HFFc6 (cell line): ENCODE measurements at regions not wholly inside any gene's neighbourhood (a gene's known extent, or its start where the extent isn't known, plus 50 kb on each side); places are given as distances from the start of the nearest gene placed in this dataset.
A peak's percentile ranks its signal among the peaks of the same experiment; 100 is the strongest.

Source experiments
- DNase-seq: peaks from one replicate; pipeline ENCODE4 v3.0.0-alpha.2; 2018
- H3K27ac Mint-ChIP-seq: 2 replicates; pipeline ENCODE4 v1.8.0; 2020; ENCODE audit warnings: mild to moderate bottlenecking, mixed read lengths
- H3K27me3 Mint-ChIP-seq: 2 replicates; pipeline ENCODE4 v1.8.0; 2021; ENCODE audit warnings: mild to moderate bottlenecking, moderate library complexity, mixed read lengths; ENCODE audit not compliant: insufficient read depth
- H3K36me3 Mint-ChIP-seq: 2 replicates; pipeline ENCODE4 v1.8.0; 2021; ENCODE audit warnings: low read depth, mixed read lengths
- H3K4me1 Mint-ChIP-seq: 2 replicates; pipeline ENCODE4 v1.8.0; 2020; ENCODE audit warnings: low read depth, mixed read lengths
- H3K4me3 Mint-ChIP-seq: 2 replicates; pipeline ENCODE4 v1.8.0; 2020; ENCODE audit warnings: mild to moderate bottlenecking, moderate library complexity, mixed read lengths
- H3K9me3 Mint-ChIP-seq: 2 replicates; pipeline ENCODE4 v1.8.0; 2020; ENCODE audit warnings: mild to moderate bottlenecking, mixed read lengths
- CTCF ChIP-seq: fragments of 200-600 bp; sonication (generic); IDR thresholded peaks from 2 replicates; pipeline ENCODE4 v1.5.0; 2021; ENCODE audit warnings: antibody characterized with exemption, mild to moderate bottlenecking

- H3K36me3 Mint-ChIP-seq, result peaks cover 33% of the 10 kb centered on the region
- H3K4me1 Mint-ChIP-seq, result peaks cover 41% of the 10 kb centered on the region
- H3K27me3 Mint-ChIP-seq, result no peaks in the 10 kb centered on the region
- H3K27ac Mint-ChIP-seq, result peak overlapping the region; percentile 27; the same call in 1 of the 2 replicates
- no peak for TF ChIP-seq CTCF
- peak; percentile 30 for DNase-seq
- peaks cover 25% of the 10 kb centered on the region for H3K9me3 Mint-ChIP-seq
- H3K4me3 Mint-ChIP-seq, result no peak overlapping the region
Measured at GRCh38 chr5:143932584-143932983, 120.6 kb downstream of the HMHB1 start.

GRCh38 chr5:143933451-143933850 is 121.5 kb downstream of the HMHB1 start:
- Mint-ChIP-seq H3K4me3 (no peak overlapping the region), H3K36me3 (peaks cover 30% of the 10 kb centered on the region), H3K9me3 (peaks cover 25% of the 10 kb centered on the region), H3K27me3 (no peaks in the 10 kb centered on the region), H3K4me1 (peaks cover 46% of the 10 kb centered on the region), H3K27ac (peak overlapping the region; percentile 27; the same call in 1 of the 2 replicates)
- TF ChIP-seq CTCF, result no peak
- no peak for DNase-seq

GRCh38 chr5:143934821-143935220 is 122.9 kb downstream of the HMHB1 start:
- DNase-seq, result no peak
- Mint-ChIP-seq H3K27me3 (no peaks in the 10 kb centered on the region), H3K4me1 (peaks cover 44% of the 10 kb centered on the region), H3K4me3 (no peak overlapping the region), H3K27ac (no peak overlapping the region), H3K36me3 (peaks cover 35% of the 10 kb centered on the region), H3K9me3 (peaks cover 30% of the 10 kb centered on the region)
- no peak for TF ChIP-seq CTCF

- DNase-seq, result peak; percentile 23
- H3K4me1 Mint-ChIP-seq, result peaks cover 22% of the 10 kb centered on the region
- no peaks in the 10 kb centered on the region for H3K27me3 Mint-ChIP-seq
- H3K4me3 Mint-ChIP-seq, result no peak overlapping the region
- H3K36me3 Mint-ChIP-seq, result peaks cover 43% of the 10 kb centered on the region
- peaks cover 42% of the 10 kb centered on the region for H3K9me3 Mint-ChIP-seq
- no peak for TF ChIP-seq CTCF
- H3K27ac Mint-ChIP-seq, result no peak overlapping the region; the same call in 1 of the 2 replicates
Measured at GRCh38 chr5:143938230-143938629, 126.3 kb downstream of the HMHB1 start.

GRCh38 chr5:143946837-143947236 is 134.9 kb downstream of the HMHB1 start:
- H3K4me3 Mint-ChIP-seq, result no peak overlapping the region
- peak; percentile 9 for DNase-seq
- H3K4me1 Mint-ChIP-seq, result peaks cover 28% of the 10 kb centered on the region
- H3K9me3 Mint-ChIP-seq, result peaks cover 12% of the 10 kb centered on the region
- TF ChIP-seq CTCF, result no peak
- no peaks in the 10 kb centered on the region for H3K27me3 Mint-ChIP-seq
- no peak overlapping the region for H3K27ac Mint-ChIP-seq
- H3K36me3 Mint-ChIP-seq, result peaks cover 53% of the 10 kb centered on the region

GRCh38 chr5:143947313-143947712 is 135.4 kb downstream of the HMHB1 start:
- Mint-ChIP-seq H3K27ac (no peak overlapping the region), H3K4me3 (no peak overlapping the region), H3K36me3 (peaks cover 53% of the 10 kb centered on the region), H3K4me1 (peaks cover 28% of the 10 kb centered on the region), H3K9me3 (peaks cover 12% of the 10 kb centered on the region), H3K27me3 (no peaks in the 10 kb centered on the region)
- TF ChIP-seq CTCF, result no peak
- no peak for DNase-seq
